H9 (cell line): ENCODE measurements at regions not wholly inside any gene's neighbourhood (a gene's known extent, or its start where the extent isn't known, plus 50 kb on each side); places are given as distances from the start of the nearest gene placed in this dataset.

Experiments
- DNase-seq: peaks from one replicate; pipeline ENCODE4 v3.0.0-alpha.2; 2017
- H2AFZ ChIP-seq: one replicate; pipeline ENCODE4 v1.6.1; 2013; ENCODE audit warnings: mild to moderate bottlenecking, low read length, control low read depth, moderate library complexity
- H2AK5ac ChIP-seq: 2 replicates; pipeline ENCODE4 v1.6.1; 2013; ENCODE audit warnings: low read length, control low read depth, mixed read lengths; ENCODE audit not compliant: insufficient read length
- H2BK120ac ChIP-seq: one replicate; pipeline ENCODE4 v1.6.1; 2013; ENCODE audit warnings: low read depth, mild to moderate bottlenecking, low read length, control low read depth, inconsistent platforms; ENCODE audit not compliant: poor library complexity, severe bottlenecking
- H2BK12ac ChIP-seq: 2 replicates; pipeline ENCODE4 v1.6.1; 2013; ENCODE audit warnings: low read length, control low read depth, mixed read lengths, low read depth; ENCODE audit not compliant: insufficient read length
- H2BK15ac ChIP-seq: 2 replicates; pipeline ENCODE4 v1.6.1; 2013; ENCODE audit warnings: low read depth, low read length, control low read depth
- H2BK20ac ChIP-seq: one replicate; pipeline ENCODE4 v1.6.1; 2013; ENCODE audit warnings: low read depth, mild to moderate bottlenecking, low read length, control low read depth, inconsistent platforms; ENCODE audit not compliant: poor library complexity, severe bottlenecking
- H2BK5ac ChIP-seq: 2 replicates; pipeline ENCODE4 v1.6.1; 2013; ENCODE audit warnings: low read length, control low read depth, mixed read lengths; ENCODE audit not compliant: insufficient read length
- H3K14ac ChIP-seq: 2 replicates; pipeline ENCODE4 v1.6.1; 2013; ENCODE audit warnings: low read length, control low read depth; ENCODE audit not compliant: insufficient read depth
- H3K18ac ChIP-seq: 2 replicates; pipeline ENCODE4 v1.6.1; 2013; ENCODE audit warnings: low read depth, mild to moderate bottlenecking, mixed read lengths, low read length, control low read depth; ENCODE audit not compliant: insufficient read length
- H3K23ac ChIP-seq: 2 replicates; pipeline ENCODE4 v1.6.1; 2013; ENCODE audit warnings: low read length, control low read depth, mixed read lengths, low read depth; ENCODE audit not compliant: insufficient read length
- H3K23me2 ChIP-seq: 2 replicates; pipeline ENCODE4 v1.6.1; 2013; ENCODE audit warnings: low read depth, mild to moderate bottlenecking, mixed read lengths, low read length, control low read depth; ENCODE audit not compliant: insufficient read length, poor library complexity, severe bottlenecking
- H3K27ac ChIP-seq: 2 replicates; pipeline ENCODE4 v1.5.1; 2013; ENCODE audit warnings: low read length, control low read depth, mixed read lengths, low read depth; ENCODE audit not compliant: insufficient read length
- H3K27me3 ChIP-seq: 2 replicates; pipeline ENCODE4 v1.6.1; 2013; ENCODE audit warnings: low read length, control low read depth, inconsistent platforms; ENCODE audit not compliant: insufficient read depth
- H3K4ac ChIP-seq: 2 replicates; pipeline ENCODE4 v1.6.1; 2013; ENCODE audit warnings: low read depth, mild to moderate bottlenecking, control low read depth, inconsistent platforms, low read length, moderate library complexity
- H3K4me1 ChIP-seq: 2 replicates; pipeline ENCODE4 v1.6.1; 2013; ENCODE audit warnings: low read length, control low read depth, inconsistent platforms; ENCODE audit not compliant: insufficient read depth
- H3K4me2 ChIP-seq: 2 replicates; pipeline ENCODE4 v1.6.1; 2013; ENCODE audit warnings: low read length, control low read depth, mixed read lengths; ENCODE audit not compliant: insufficient read length, insufficient read depth
- H3K56ac ChIP-seq: 2 replicates; pipeline ENCODE4 v1.6.1; 2013; ENCODE audit warnings: low read depth, mild to moderate bottlenecking, mixed read lengths, low read length, control low read depth; ENCODE audit not compliant: insufficient read length
- H3K79me1 ChIP-seq: 2 replicates; pipeline ENCODE4 v1.6.1; 2013; ENCODE audit warnings: low read depth, mild to moderate bottlenecking, moderate library complexity, low read length, control low read depth, inconsistent platforms; ENCODE audit not compliant: insufficient read depth, poor library complexity, severe bottlenecking
- H3K79me2 ChIP-seq: 2 replicates; pipeline ENCODE4 v1.6.1; 2013; ENCODE audit warnings: low read length, control low read depth, inconsistent platforms; ENCODE audit not compliant: insufficient read depth
- H3K9ac ChIP-seq: 2 replicates; pipeline ENCODE4 v1.6.1; 2013; ENCODE audit warnings: low read length, control low read depth, mixed read lengths; ENCODE audit not compliant: insufficient read length; ENCODE audit errors: extremely low read depth
- H3K9me3 ChIP-seq: one replicate; pipeline ENCODE4 v1.6.1; 2013; ENCODE audit warnings: low read depth, low read length, inconsistent platforms; ENCODE audit not compliant: control insufficient read depth
- H3T11ph ChIP-seq: one replicate; pipeline ENCODE4 v1.6.1; 2013; ENCODE audit warnings: mild to moderate bottlenecking, low read length, control low read depth, inconsistent platforms
- H4K20me1 ChIP-seq: one replicate; pipeline ENCODE4 v1.6.1; 2013; ENCODE audit not compliant: control insufficient read depth, insufficient read length, insufficient read depth
- H4K5ac ChIP-seq: 2 replicates; pipeline ENCODE4 v1.6.1; 2013; ENCODE audit warnings: low read depth, mild to moderate bottlenecking, mixed read lengths, low read length, control low read depth; ENCODE audit not compliant: insufficient read length
- H4K8ac ChIP-seq: replicated peaks from 2 replicates; pipeline ENCODE4 v1.6.1; 2013; ENCODE audit warnings: low read length, control low read depth, mixed read lengths, low read depth; ENCODE audit not compliant: insufficient read length
- H4K91ac ChIP-seq: 2 replicates; pipeline ENCODE4 v1.6.1; 2013; ENCODE audit warnings: low read depth, mild to moderate bottlenecking, moderate library complexity, mixed read lengths, low read length, control low read depth; ENCODE audit not compliant: insufficient read length
- H3K27ac Mint-ChIP-seq, 3 experiments: 2 replicates in 2 of 3; 3 replicates in 1 of 3; pipeline ENCODE4 v1.8.0; 2020 to 2021; ENCODE audit warnings: mixed read lengths in 3 of 3, mild to moderate bottlenecking in 1 of 3, moderate library complexity in 1 of 3
- H3K27me3 Mint-ChIP-seq: 2 replicates; pipeline ENCODE4 v1.8.0; 2021; ENCODE audit warnings: low read depth, mild to moderate bottlenecking, moderate library complexity, mixed read lengths
- H3K36me3 Mint-ChIP-seq, 3 experiments: 2 replicates in 2 of 3; 3 replicates in 1 of 3; pipeline ENCODE4 v1.8.0; 2020 to 2021; ENCODE audit warnings: low read depth in 3 of 3, mixed read lengths in 3 of 3; ENCODE audit not compliant: insufficient read depth in 1 of 3
- H3K4me1 Mint-ChIP-seq, 2 experiments: 2 replicates each; pipeline ENCODE4 v1.8.0; 2020; ENCODE audit warnings: mixed read lengths in 2 of 2
- H3K4me3 Mint-ChIP-seq, 2 experiments: 2 replicates in 1 of 2; 3 replicates in 1 of 2; pipeline ENCODE4 v1.8.0; 2020 to 2021; ENCODE audit warnings: mild to moderate bottlenecking in 2 of 2, mixed read lengths in 2 of 2, moderate library complexity in 1 of 2
- H3K9me3 Mint-ChIP-seq, 2 experiments: 2 replicates in 1 of 2; 3 replicates in 1 of 2; pipeline ENCODE4 v1.8.0; 2020; ENCODE audit warnings: mild to moderate bottlenecking in 2 of 2, mixed read lengths in 2 of 2, moderate library complexity in 1 of 2
- WGBS: extraction: QIAGEN DNeasy Blood & Tissue Kit; methylation state at CpG from one replicate; pipeline ENCODE4 v1.1.7; 2013; ENCODE audit warnings: missing lambda C conversion rate, low lambda C conversion rate, mixed read lengths; ENCODE audit not compliant: insufficient read length; ENCODE audit errors: extremely low coverage; 5-methylcytosine and 5-hydroxymethylcytosine counted together
- TF ChIP-seq, protein P1 (sequence below): fragments of 200-600 bp; sonication (generic); conservative IDR thresholded peaks from 3 replicates; pipeline ENCODE4 v1.8.0; 2021; ENCODE audit warnings: antibody characterized with exemption, mild to moderate bottlenecking

DNA sequence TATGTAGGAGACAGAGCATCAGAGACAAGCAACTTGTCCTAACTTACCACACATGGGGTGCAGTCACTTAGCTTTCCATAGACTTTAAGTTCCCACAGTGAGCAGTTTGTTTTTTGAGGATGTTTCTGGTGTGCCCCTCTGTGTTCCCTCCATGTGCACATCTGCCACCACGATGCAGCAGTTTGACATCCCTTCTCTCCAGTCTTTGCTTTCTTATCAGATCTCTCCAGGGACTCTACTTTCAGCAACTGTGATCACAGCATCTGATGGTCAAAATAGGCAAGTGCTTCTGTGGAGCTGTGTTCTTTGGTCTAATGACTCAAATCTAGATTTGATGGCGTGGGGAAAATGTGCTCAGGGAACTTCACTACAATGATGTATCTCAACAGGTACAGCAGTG is 96.5 kb upstream of the NAMPT start:
- Histone ChIP-seq H3K4me1 (no peaks in the 10 kb centered on the region), H3K14ac (no peak overlapping the region), H3K79me1 (no peaks in the 10 kb centered on the region), H3K79me2 (no peaks in the 10 kb centered on the region), H2AK5ac (no peak overlapping the region), H2BK120ac (no peak overlapping the region), H2BK20ac (no peak overlapping the region), H3K56ac (no peak overlapping the region), H3K27me3 (no peaks in the 10 kb centered on the region), H3K18ac (no peak overlapping the region), H2BK15ac (no peak overlapping the region), H4K5ac (no peak overlapping the region), H4K8ac (no peak overlapping the region), H4K91ac (no peak overlapping the region), H3K27ac (no peak overlapping the region), H4K20me1 (no peaks in the 10 kb centered on the region), H2BK12ac (no peak overlapping the region), H3K23me2 (no peaks in the 10 kb centered on the region), H2AFZ (no peak overlapping the region), H3K9me3 (no peaks in the 10 kb centered on the region), H3K23ac (no peak overlapping the region), H2BK5ac (no peak overlapping the region), H3K4me2 (no peak overlapping the region), H3K4ac (no peak overlapping the region), H3T11ph (no peak overlapping the region), H3K9ac (no peak overlapping the region)
- Mint-ChIP-seq H3K4me1 (no peaks in the 10 kb centered on the region), H3K27ac (no peak overlapping the region), H3K4me3 (no peak overlapping the region), H3K27me3 (no peaks in the 10 kb centered on the region), H3K36me3 (no peaks in the 10 kb centered on the region), H3K9me3 (no peaks in the 10 kb centered on the region)
- DNase-seq: no peak
- no CpG with 5 or more reads among the region's 2 CpGs for WGBS
- TF ChIP-seq, protein P1, sequence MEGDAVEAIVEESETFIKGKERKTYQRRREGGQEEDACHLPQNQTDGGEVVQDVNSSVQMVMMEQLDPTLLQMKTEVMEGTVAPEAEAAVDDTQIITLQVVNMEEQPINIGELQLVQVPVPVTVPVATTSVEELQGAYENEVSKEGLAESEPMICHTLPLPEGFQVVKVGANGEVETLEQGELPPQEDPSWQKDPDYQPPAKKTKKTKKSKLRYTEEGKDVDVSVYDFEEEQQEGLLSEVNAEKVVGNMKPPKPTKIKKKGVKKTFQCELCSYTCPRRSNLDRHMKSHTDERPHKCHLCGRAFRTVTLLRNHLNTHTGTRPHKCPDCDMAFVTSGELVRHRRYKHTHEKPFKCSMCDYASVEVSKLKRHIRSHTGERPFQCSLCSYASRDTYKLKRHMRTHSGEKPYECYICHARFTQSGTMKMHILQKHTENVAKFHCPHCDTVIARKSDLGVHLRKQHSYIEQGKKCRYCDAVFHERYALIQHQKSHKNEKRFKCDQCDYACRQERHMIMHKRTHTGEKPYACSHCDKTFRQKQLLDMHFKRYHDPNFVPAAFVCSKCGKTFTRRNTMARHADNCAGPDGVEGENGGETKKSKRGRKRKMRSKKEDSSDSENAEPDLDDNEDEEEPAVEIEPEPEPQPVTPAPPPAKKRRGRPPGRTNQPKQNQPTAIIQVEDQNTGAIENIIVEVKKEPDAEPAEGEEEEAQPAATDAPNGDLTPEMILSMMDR: no peak
